HAP-1 (cell line): ENCODE measurements at regions not wholly inside any gene's neighbourhood (a gene's known extent, or its start where the extent isn't known, plus 50 kb on each side); places are given as distances from the start of the nearest gene placed in this dataset.

Experiments
- DNase-seq, 2 experiments: peaks; one replicate each; pipeline ENCODE4 v3.0.0-alpha.2; 2016 to 2020; ENCODE audit warnings: low spot score in 2 of 2
- H3K27me3 ChIP-seq: fragments of 250-450 bp; sonication (Bioruptor Pico); 2 replicates; pipeline ENCODE4 v1.5.1; 2020; ENCODE audit warnings: low read depth, mild to moderate bottlenecking, moderate library complexity
- H3K36me3 ChIP-seq: fragments of 250-450 bp; sonication (Bioruptor Pico); replicated peaks from 2 replicates; pipeline ENCODE4 v1.5.1; 2020; ENCODE audit warnings: mild to moderate bottlenecking
- H3K4me1 ChIP-seq: fragments of 250-450 bp; sonication (Bioruptor Pico); 2 replicates; pipeline ENCODE4 v1.5.1; 2020; ENCODE audit warnings: mild to moderate bottlenecking
- H3K4me3 ChIP-seq: fragments of 250-450 bp; sonication (Bioruptor Pico); 2 replicates; pipeline ENCODE4 v1.5.1; 2020; ENCODE audit warnings: mild to moderate bottlenecking, moderate library complexity
- H3K9me3 ChIP-seq: fragments of 250-450 bp; sonication (Bioruptor Pico); 2 replicates; pipeline ENCODE4 v1.5.1; 2020; ENCODE audit warnings: mild to moderate bottlenecking, moderate library complexity
- in situ Hi-C: fragments of 300-500 bp; cut with MboI; formaldehyde crosslinking; loops from 3 replicates; pipeline ENCODE4 v1.14.3; 2020; ENCODE audit warnings: low sequenced_read_pairs, inconsistent platforms, mixed read lengths

DNA sequence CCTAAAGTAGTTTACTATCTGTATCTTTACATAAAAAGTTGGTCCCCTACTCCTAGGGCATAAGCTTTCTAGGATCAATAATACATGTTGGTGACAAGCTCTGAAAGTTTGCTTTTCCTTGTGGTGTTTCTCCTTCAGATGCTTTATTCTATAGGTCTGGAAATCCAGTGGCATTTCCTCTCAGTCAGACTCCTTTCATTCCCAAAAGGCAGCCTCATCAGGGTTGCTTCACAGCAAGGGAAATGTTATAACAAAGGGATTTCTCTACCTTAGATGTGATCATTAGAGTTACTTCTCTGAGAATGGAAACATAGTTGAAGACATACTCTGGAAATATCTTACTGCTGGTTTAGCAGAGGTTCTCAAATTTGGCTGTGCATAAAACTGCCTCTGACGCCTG is 1072.4 kb upstream of the ZEB2 start:
- H3K9me3 ChIP-seq = no peaks in the 10 kb centered on the region
- no peaks in the 10 kb centered on the region for H3K27me3 ChIP-seq
- H3K4me1 ChIP-seq = no peaks in the 10 kb centered on the region
- no peaks in the 10 kb centered on the region for H3K36me3 ChIP-seq
- DNase-seq = no peak
- H3K4me3 ChIP-seq = no peak overlapping the region
- in situ Hi-C loops = no loop called here

DNA sequence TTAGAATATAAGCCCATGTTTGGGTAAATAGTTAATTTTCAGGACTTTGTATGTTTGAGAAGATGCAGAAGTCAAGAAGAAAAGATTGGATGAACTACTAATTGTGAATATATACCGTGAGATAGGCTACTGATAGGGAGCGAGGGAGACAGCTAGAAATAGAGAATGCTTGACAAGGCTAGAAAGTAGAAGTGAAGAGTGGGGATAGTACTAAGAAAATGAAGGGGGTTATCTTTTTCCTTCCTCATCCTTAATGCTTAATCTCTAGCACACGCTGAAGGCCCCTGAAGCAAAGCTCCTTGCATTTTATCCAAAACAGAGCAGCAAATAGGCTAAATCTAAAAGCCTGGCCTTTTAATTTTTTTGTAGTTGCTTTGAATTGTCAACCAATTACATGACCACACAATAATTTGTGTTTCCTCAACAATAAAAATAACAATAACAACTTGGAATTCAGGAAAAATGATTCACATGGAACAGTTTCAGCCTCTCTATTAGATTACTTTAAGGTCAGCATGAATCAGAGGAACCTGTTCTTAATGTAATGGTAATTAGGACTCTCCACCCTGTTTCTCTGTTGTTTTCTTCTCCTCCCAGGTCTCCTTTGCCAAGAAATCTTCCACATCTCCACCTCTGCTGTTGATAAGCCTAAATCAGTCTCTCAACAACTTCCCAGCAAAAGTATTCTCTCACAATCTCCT is 1071.3 kb upstream of the ZEB2 start:
- H3K27me3 ChIP-seq = no peaks in the 10 kb centered on the region
- no peaks in the 10 kb centered on the region for H3K36me3 ChIP-seq
- DNase-seq = no peak
- H3K4me3 ChIP-seq = no peak overlapping the region
- no peaks in the 10 kb centered on the region for H3K9me3 ChIP-seq
- in situ Hi-C loops = no loop called here
- no peaks in the 10 kb centered on the region for H3K4me1 ChIP-seq

DNA sequence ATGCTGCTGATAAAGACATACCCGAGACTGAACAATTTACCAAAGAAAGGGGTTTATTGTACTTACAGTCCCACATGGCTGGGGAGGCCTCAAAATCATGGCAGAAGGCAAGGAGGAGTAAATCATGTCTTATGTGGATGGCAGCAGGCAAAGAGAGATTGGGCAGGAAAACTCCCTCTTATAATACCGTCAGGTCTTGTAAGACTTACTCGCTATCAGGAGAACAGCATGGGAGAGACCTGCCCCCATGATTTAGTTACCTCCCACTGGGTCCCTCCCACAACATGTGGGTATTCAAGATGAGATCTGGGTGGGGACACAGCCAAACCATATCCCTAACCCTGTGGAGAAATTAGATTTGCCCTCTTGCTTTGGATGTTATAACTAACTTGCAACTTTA is 1068.0 kb upstream of the ZEB2 start:
- in situ Hi-C loops = no loop called here
- Histone ChIP-seq H3K27me3 (no peaks in the 10 kb centered on the region), H3K4me1 (no peaks in the 10 kb centered on the region), H3K9me3 (no peaks in the 10 kb centered on the region), H3K36me3 (no peaks in the 10 kb centered on the region), H3K4me3 (no peak overlapping the region)
- no peak for DNase-seq

DNA sequence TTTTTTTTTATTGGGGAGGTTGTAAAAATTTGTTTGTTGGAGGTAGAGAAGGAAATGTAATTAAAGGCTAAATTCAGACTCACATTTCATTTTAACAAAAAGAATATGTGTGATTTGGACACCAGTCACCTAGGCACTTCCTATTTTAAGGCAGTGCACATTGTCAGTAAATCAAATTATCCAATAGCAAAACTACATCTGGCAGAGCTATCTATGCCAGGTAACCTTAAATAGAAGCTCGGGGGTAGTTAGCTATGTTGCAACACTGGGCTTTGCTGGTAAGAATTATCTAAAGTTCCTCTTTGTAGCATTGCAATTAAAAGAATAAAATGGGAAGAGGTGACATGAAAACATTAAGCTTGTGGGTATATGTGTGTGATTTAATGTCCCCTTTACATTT is 1064.4 kb upstream of the ZEB2 start:
- no peak overlapping the region for H3K4me3 ChIP-seq

DNA sequence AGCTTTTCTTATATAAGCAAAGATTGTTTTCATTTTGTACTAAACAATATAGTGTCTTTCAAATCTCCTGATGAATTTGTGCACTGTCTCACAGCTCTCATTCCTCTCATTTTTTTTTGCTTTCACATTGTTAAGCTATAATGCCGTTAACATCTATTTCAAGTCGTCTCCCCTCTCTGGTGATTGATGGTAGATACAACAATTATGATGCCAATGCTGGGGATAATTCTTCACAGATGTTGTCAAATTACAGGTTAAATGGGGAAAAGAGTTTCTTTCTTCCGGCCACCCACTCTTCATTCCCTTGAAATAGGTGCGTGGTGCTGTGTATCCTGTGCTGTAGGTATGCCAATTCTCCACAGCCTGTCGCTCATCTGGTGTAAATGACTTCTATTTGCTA is 1053.7 kb upstream of the ZEB2 start:
- Histone ChIP-seq H3K4me1 (no peaks in the 10 kb centered on the region), H3K9me3 (no peaks in the 10 kb centered on the region), H3K36me3 (no peaks in the 10 kb centered on the region), H3K4me3 (no peak overlapping the region), H3K27me3 (no peaks in the 10 kb centered on the region)
- DNase-seq = no peak
- in situ Hi-C loops = no loop called here

More for the DNA sequence above, 1064.4 kb upstream of the ZEB2 start:
- Histone ChIP-seq H3K36me3 (no peaks in the 10 kb centered on the region), H3K4me1 (no peaks in the 10 kb centered on the region), H3K27me3 (no peaks in the 10 kb centered on the region), H3K9me3 (no peaks in the 10 kb centered on the region)
- in situ Hi-C loops = no loop called here
- no peak for DNase-seq

DNA sequence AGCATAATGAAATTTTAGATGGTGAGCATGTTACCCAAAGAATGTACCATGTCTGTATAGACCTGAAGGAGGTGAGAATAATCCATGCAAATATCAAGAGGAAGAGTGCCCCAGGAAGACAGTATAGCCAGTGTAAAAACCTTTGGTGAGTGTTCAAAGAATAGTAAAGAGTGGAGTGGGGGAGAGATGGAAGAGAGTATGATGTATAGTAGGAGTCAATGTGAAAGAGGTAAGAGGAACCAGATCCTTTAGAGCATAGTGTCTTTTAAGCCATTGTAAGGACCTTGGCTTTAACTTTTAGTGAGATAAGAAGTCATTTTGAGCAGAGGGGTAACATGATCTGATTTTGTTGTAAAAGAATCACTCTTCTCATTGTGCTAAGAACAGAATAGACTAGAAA is 1052.3 kb upstream of the ZEB2 start:
- Histone ChIP-seq H3K36me3 (no peaks in the 10 kb centered on the region), H3K27me3 (no peaks in the 10 kb centered on the region), H3K4me3 (no peak overlapping the region), H3K9me3 (no peaks in the 10 kb centered on the region), H3K4me1 (no peaks in the 10 kb centered on the region)
- in situ Hi-C loops = no loop called here
- no peak for DNase-seq

DNA sequence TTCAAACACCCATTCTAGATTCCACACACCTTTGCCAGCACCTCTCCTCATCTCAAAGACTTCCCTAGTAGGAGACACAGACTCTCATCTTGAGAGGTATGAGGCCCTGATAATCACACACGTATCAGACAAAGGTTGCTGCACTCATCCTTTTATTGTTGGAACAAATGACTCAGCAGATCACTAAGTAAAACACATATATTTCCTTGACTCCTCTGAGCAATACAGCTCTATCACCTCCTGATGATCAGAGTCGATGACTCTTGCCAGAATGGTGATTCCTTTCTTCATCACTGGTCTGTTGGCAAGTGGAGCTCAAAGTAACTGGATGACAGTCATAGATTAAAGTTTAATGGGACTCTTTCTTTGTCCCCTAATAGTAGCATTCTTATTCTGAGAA is 1049.2 kb upstream of the ZEB2 start:
- no peaks in the 10 kb centered on the region for H3K36me3 ChIP-seq
- DNase-seq = no peak
- H3K9me3 ChIP-seq = no peaks in the 10 kb centered on the region
- in situ Hi-C loops = no loop called here
- H3K4me3 ChIP-seq = no peak overlapping the region
- no peaks in the 10 kb centered on the region for H3K4me1 ChIP-seq
- H3K27me3 ChIP-seq = no peaks in the 10 kb centered on the region

DNA sequence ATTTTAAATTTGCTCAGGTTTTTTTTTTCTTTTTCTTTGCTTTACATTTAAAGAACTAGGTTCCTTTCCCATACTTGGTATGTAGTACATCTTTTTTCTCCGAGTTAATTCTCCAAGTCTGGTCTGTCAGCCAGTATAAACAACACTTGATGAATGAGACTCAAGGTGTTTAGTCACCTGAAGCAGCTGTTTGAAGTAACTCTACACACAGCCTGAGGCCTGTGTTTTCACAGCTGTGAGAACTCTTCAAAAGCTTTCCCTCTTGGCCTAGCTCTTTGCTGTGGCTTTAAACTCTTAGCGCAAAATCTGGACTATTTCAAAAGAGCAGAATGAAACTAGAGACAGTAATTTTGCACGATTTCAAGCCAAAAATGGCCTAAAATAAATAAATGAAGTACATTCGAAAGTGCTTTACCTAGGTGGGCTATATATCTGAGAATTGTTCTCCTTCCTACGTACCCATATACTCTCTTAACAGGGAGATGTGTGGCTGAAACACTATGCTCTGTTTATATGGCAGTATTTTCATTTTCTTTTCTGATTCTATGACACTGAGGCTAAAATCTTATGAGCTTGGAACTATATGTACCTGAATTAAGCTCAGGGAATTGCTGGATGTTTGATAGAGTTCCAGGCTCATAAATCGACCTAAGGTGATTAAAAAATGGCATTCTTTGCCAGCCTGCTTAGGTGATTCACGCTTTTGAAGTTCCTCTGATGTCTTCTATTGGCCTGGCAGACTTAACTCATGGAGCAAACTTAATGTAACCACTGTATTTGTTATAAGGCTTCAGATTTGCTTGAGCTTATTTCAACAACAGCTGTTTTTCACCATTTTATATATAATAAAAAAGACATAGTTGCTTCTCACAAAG is 1044.1 kb upstream of the ZEB2 start:
- in situ Hi-C loops = no loop called here
- no peak for DNase-seq
- H3K36me3 ChIP-seq = no peaks in the 10 kb centered on the region

DNA sequence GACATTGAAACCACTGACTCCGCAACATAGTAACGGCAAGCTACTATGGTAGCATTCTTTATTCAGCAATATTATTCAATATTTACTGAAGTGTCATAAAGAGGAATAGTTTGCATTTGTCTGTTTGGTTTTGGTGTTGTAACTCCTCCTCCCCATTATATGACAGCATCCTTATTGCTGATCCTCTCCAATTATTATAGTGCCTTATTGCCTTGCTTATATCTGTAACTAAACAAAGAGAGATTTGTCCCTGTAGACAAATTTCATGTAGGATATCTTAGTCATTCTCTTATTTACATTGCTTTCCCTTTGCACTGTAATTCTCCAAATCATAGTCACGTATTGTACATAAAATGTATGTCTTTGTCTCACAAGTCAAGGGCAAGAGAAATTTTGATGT is 1041.2 kb upstream of the ZEB2 start:
- H3K4me1 ChIP-seq = no peaks in the 10 kb centered on the region
- in situ Hi-C loops = no loop called here

More for the DNA sequence above, 1044.1 kb upstream of the ZEB2 start:
- no peaks in the 10 kb centered on the region for H3K4me1 ChIP-seq
- H3K4me3 ChIP-seq = no peak overlapping the region
- no peaks in the 10 kb centered on the region for H3K27me3 ChIP-seq
- no peaks in the 10 kb centered on the region for H3K9me3 ChIP-seq

DNA sequence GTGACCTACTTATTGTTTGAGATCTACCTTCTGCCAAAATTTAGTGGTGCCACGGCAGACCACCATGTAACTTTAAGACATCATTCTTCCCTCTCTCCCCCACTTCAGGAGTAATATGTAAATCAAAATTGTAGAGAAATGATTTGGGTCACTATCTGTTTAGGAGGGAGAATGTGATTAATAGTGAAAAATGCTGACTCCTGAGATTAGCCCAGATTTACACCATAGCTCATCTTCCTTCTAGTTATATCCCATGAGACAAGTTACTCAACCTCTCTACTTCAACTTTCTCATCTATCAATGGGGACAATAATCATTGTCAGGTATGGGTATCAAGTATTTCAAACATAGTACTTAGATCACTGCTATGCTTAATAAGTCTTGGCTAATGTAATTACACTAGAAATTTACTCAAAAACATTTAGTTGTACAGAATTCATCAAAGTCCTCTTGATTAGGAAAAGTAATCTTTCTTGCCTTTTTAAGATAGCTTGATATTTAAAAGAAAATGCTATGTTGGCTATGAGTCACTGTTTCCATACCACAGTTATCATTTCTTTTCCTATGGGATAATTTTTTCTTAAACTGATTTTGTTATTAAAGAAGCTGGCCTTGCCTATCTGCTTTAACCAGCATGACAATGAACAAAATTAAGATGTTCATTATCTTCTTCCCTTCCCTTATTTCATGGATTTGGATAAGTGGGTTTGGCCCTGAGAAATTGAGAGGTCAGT is 1038.9 kb upstream of the ZEB2 start:
- no peaks in the 10 kb centered on the region for H3K27me3 ChIP-seq
- no peaks in the 10 kb centered on the region for H3K9me3 ChIP-seq
- peaks cover 3% of the 10 kb centered on the region; the same call in 1 of the 2 replicates for H3K4me1 ChIP-seq
- DNase-seq = no peak
- no peaks in the 10 kb centered on the region for H3K36me3 ChIP-seq
- in situ Hi-C loops = no loop called here
- no peak overlapping the region for H3K4me3 ChIP-seq

More for the DNA sequence above, 1041.2 kb upstream of the ZEB2 start:
- H3K36me3 ChIP-seq = no peaks in the 10 kb centered on the region
- DNase-seq = no peak
- no peak overlapping the region for H3K4me3 ChIP-seq
- H3K9me3 ChIP-seq = no peaks in the 10 kb centered on the region
- no peaks in the 10 kb centered on the region for H3K27me3 ChIP-seq

DNA sequence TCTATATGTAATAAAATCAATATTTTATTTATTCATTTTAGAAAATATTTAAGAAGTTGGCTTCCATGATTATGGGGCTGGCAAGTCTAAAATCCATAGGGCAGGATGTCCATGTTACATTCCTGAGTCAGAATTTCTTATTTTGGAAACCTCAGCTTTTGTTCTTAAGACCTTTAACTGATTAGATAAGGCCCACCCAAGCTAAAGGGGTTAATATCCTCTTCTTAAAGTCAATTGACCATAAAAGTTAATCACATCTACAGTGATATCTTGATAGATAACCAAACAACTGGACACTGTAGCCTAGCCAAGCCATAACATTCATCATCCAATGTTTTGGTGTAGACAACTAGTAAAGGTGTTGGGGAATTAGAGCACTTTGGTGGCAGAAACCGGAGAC is 1035.4 kb upstream of the ZEB2 start:
- DNase-seq = no peak
- H3K4me1 ChIP-seq = peaks cover 18% of the 10 kb centered on the region
- no peak overlapping the region for H3K4me3 ChIP-seq
- H3K27me3 ChIP-seq = no peaks in the 10 kb centered on the region
- in situ Hi-C loops = no loop called here
- H3K9me3 ChIP-seq = no peaks in the 10 kb centered on the region
- no peaks in the 10 kb centered on the region for H3K36me3 ChIP-seq

DNA sequence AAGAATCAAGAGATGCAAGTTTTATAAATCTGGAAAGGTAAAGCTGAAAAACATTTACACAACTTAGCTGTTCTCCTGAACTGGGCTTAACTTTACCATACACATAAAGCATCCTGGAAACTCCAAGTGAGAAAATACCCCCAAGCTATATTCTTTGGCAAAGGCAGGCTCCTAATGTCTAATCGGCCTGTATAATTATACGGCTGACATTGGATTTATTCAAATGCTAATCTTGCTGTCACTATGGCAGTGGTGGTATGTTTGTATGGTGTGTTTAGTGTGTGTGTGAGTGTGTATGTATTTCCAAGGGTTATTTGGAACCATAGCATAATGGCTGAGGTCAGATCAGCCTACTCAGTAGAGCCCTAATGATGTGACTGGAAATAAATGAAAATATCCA is 1031.8 kb upstream of the ZEB2 start:
- Histone ChIP-seq H3K27me3 (no peaks in the 10 kb centered on the region), H3K36me3 (no peaks in the 10 kb centered on the region), H3K9me3 (no peaks in the 10 kb centered on the region), H3K4me1 (peaks cover 18% of the 10 kb centered on the region), H3K4me3 (no peak overlapping the region)
- in situ Hi-C loops = no loop called here
- DNase-seq = peak; percentile 42 to 82

DNA sequence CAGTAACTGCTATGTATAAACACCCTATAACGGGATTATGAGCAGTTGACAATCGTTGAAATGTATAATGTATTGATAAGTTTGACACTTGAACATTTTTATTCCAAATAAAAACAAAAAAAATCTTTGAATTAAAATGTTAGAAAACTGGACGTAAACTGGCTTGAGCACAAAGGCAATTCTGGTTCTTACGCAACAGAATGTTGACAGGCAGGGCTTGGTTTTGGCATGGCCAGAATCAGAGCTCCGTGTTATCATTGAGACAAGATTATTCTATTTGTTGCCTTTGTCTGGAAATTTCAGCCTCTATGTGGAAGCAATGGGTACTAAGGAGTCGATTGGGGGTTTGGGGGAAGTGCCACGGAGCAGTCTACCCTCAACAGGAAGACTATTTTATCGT is 1028.6 kb upstream of the ZEB2 start:
- in situ Hi-C loops = no loop called here
- Histone ChIP-seq H3K4me3 (no peak overlapping the region), H3K4me1 (peaks cover 14% of the 10 kb centered on the region), H3K27me3 (no peaks in the 10 kb centered on the region), H3K36me3 (no peaks in the 10 kb centered on the region), H3K9me3 (no peaks in the 10 kb centered on the region)
- DNase-seq = no peak

DNA sequence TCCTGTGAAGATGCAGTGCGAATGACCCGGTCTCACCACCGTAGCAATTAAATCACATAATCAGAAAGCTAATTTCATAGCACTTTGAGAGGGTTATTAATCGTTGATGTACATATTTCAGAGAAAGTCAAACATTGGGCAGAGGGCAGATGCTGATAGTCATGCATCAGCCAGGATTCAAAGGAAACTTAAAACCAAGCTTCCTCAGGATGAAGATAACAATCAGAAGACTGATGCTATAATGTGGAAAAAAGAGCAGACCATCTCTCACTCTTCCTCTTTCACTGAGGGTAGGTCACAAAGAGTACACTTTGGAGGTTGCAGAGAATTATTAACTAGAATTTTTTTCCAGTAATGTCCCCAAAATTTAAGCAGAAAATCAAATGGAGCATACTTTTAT is 1027.7 kb upstream of the ZEB2 start:
- no peak for DNase-seq
- H3K9me3 ChIP-seq = no peaks in the 10 kb centered on the region
- H3K36me3 ChIP-seq = no peaks in the 10 kb centered on the region
- H3K27me3 ChIP-seq = no peaks in the 10 kb centered on the region
- in situ Hi-C loops = no loop called here
- peaks cover 8% of the 10 kb centered on the region for H3K4me1 ChIP-seq
- H3K4me3 ChIP-seq = no peak overlapping the region
